ENCODE measurements at regions not wholly inside any gene's neighbourhood (a gene's known extent, or its start where the extent isn't known, plus 50 kb on each side); places are given as distances from the start of the nearest gene placed in this dataset.
A peak's percentile ranks its signal among the peaks of the same experiment; 100 is the strongest.

DNA sequence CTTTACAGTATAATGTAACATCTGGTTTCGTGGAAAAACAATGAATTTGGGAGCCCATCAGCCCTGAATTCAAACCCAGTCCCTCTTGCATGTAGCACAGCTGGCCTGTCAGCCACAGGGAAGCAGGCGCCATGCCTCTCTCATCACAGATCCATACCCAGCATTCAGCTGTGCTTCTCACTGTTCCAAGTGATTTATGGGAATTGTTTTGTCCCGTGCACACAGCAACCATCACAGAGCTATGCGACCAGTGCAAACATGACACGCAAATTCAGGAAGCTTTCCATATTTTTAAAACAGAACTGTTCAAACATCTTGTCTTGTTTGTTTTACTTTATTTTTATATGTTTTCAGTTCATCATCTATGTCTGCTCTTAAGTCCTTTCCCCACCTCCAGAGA lies 496.1 kb downstream of the EIPR1 start:
- peak in 1 of 10 donors; percentile 47 for DNase-seq
- intact Hi-C loops (cut with DNase I), result no loop called here

DNA sequence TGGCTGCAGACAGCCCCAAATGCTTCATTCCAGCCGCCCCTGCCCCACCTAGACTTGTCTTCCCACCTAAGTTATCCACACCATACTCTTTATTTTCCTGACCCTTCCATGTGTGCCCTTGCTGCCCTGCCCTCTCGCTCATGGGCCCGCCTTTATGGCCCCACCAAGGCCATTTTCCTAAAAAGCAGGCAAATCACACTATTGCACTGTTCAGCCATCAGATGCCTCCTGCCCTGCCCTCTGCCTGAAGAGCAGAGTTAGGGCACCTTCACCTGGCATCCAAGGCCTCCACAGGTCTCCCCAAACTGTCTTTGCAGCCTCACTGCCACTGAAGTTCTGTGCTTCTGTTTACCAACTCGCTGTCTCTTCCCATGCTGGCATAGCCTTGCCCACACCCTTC lies 496.7 kb downstream of the EIPR1 start:
- intact Hi-C loops (cut with DNase I), result no loop called here
- peak in 1 of 10 donors; percentile 22 for DNase-seq

DNA sequence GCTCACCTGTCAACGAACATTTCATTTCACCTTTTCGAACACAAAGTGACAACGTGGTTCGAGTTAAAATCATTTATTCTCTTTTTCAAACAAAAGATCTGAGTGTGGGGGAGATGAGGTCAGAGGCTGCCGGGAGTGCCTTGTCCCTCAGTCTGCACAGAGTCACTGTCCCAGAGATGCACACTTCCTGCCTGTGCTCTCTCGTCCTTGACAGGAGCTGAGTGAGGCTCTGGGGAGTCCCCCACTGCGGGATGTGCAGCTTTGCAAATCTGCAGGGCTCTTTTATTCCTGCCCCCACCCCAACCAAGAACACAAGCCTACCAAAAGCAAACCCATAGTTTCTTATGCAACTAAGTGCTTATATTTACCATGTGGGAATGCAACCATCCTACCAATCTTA lies 497.8 kb downstream of the EIPR1 start:
- intact Hi-C loops (cut with DNase I), result no loop called here
- peak in 1 of 10 donors; percentile 60 for DNase-seq

DNA sequence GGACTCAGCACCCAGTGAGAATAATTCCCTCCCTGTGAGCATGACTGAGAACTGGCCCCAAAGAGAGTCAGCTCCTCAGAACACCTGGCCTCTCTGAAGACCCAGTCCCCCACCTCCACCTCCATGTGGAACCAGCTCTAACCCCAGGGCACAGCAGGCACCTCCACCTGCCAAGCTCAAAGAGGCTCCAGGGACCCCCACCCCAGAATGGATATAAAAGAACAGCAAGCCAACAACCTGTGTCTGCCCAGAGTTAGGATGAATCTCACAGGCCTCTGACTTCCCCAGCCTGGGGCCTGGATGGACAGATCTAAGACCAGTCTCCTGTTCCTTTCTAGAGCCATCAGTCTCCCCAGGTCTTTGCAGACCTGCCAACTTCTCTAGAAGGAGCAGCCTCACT lies 498.5 kb downstream of the EIPR1 start:
- peak in 1 of 10 donors; percentile 37 for DNase-seq
- intact Hi-C loops (cut with DNase I), result no loop called here

DNA sequence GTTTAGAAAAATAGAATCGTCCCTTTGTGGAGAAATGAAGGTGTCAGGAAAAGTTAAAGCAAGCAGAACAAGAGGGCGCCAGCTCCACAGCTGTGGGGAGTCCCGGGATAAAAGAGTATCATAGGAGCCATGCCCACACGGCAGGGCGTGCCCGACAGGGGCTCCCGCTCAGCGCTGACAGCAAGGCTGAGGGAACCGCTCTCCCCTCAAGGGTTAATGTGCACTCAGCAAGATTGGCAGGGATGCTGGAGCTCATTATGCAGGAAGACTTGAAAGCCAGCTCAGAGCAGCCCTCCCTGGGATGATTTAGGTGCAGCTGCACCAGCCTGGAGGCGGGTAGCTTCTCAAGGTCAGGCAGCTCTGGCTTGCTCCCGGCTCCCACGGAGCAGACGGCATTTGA lies 500.2 kb downstream of the EIPR1 start:
- DNase-seq, result peak in 4 of 10 donors; percentile 21 to 81 (median 28)
- intact Hi-C loops (cut with DNase I), result no loop called here

DNA sequence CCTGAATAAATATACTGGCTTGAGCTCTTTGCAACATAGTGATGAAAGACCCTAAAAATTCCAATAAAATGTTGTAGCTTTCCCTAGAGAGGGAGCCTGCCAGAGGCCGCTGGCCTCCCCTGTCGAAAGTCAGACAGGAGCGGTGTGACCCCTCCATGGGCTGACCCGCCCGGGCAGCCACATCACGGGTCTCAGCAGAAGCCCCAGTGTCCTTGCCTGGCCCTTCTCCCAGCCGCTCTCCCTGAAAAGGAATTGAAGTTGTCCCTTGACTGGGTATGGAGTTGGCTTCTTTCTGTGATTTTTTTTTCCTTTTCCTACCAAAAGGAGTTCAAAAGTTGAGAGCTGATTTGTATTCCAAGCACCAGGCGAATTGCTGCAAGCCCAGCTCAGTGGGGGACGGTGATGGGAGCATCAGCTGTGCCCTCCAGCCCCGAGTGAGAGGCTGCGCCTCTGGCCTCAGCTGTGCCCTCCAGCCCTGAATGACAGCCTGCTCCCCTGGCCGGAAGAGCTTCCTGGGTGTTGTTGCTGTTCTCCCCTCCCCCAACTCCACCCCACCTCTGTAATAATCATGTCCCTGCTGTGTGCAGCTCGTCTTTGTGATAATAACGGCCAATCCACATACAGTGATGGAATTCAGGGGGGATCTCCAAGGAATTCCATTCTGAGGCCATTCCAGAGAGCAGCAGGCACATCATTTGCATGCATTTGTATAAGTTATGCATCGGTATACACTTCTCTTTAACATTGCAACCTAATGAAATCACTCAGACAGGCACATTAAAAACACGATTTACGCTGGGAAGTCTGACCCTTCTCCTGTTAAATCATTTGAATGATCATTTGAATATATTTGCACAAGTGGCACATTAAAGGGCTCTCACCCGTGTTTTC lies 501.0 kb downstream of the EIPR1 start:
- DNase-seq, result peak in 1 of 10 donors; percentile 69
- intact Hi-C loops (cut with DNase I), result no loop called here

DNA sequence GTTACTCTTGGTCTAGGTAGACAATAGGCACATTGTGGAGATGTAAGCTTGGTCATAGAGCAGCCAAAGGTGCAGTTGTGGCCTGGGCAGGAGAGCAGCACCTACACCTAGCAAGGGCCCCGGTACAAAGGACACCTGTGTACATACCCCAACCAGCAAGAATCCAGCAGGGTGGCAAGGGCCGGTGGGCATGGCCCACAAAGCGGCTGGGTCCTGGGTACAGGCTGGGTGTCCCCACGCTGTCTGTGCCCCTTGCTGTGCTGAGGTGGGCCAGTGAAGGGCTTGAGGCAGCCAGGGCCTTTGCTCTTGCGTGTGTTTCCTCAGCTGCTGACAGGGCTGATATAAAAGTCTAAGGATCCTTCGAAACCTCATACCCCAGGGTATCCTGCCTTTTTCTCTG lies 501.8 kb downstream of the EIPR1 start:
- DNase-seq, result peak in 1 of 10 donors; percentile 43
- intact Hi-C loops (cut with DNase I), result no loop called here

DNA sequence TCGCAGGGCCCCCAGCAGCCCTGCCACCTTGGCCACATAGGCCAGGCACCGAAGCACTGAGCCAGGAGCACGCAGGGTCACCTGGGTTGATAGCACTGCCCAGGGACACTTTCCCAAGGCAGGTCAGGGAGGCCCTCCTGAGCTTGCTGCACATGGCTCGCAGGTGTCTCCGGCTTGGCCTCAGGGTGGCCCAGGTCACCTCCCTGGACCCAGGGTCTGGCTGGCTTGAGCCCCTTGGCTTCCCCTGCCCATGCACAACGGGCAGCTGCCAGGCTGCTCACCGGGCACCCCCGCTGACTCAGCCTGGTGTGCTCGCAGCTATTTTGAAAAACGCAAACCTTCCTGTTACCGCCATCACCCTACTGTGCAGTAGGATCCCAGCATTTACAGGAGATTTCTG lies 502.3 kb downstream of the EIPR1 start:
- DNase-seq, result peak in 1 of 10 donors; percentile 65
- intact Hi-C loops (cut with DNase I), result no loop called here

DNA sequence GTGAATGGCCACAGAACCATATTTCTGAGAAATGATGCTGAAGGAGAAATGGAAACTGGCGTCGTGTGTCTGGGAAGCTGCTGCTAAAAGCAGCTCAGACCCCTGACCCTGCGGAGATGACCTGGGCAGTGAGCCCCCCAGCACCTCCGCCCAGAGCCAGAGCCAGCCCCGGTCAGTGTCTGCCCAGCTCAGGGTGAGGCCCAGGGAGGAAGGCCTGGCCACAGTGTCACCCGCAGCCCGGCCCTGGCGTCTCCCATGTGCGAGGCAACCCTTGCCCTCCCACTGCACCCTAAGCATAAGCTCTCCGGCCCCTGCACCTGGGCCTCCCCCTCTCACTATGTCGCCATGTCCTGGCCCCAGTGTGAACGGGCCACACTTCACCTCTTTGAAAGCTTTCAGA lies 502.8 kb downstream of the EIPR1 start:
- intact Hi-C loops (cut with DNase I), result no loop called here
- DNase-seq, result peak in 1 of 10 donors; percentile 69

DNA sequence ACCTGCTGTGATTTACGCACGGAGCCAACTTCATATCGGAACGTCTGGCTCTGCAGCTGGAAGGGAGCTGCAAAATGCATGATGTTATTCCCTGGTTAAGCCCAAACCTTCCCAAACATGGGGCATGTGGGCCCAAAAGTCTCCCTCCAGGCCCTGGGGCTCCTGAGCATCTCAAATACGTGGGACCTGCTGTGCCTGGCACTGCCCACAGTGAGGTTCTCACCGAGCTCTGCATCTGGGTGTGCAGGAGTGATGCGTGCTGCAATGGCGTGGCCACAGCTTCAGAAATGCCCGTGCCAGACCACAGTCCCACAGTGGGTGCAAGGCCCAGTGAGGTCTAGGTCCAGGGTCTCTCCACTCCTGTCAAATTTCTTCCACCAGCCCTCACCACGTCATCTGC lies 503.3 kb downstream of the EIPR1 start:
- intact Hi-C loops (cut with DNase I), result no loop called here
- peak in 1 of 10 donors; percentile 56 for DNase-seq

DNA sequence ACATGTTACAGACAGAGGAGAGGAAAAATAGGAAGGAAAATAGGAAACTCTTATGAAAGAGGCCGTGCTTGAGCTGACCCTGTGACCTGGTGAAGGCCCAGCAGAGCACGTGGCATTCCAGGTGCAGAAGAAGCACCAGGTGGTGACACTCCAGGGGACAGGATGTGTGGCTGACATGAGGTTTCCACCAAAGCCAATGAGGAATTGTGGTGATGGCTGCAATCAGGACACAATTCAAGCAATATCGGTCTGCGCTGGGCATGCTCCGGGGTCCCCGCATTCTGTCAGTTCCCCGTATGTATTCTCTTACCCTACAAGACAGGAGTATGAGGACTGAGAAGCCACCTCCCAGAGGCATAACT lies 504.2 kb downstream of the EIPR1 start:
- intact Hi-C loops (cut with DNase I), result no loop called here
- peak in 1 of 10 donors; percentile 50 for DNase-seq

DNA sequence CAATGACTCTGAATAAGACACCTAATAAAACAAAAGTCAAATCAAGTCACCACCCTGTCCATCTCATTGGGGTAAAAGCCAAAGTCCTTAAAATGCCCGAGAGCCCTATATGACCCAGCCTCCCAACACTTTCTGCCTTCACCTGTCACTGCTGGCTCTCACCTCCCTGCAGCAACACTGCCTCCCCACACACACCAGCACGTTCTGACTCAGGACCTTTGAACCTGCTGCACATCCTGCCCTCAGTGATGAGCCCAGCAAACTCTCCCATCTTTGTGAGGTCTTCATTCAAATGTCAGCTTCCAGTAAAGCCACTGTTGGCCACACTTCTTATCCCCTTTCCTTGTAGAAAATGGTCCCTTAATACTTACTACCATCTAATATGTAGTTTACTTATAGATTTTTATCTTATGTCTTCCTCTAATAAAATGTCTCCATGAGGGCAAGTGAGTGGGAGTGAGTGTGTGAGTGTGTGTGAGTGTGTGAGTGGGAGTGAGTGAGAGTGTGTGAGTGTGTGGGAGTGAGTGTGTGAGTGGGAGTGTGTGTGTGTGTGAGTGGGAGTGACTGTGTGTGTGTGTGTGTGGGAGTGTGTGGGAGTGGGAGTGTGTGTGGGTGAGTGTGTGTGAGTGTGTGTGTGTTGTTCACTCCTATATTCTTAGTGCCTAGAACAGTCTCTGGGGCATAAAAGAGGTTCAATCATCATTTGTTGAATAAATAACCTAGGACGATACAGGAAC lies 504.7 kb downstream of the EIPR1 start:
- DNase-seq, result no peak
- intact Hi-C loops (cut with DNase I), result no loop called here

DNA sequence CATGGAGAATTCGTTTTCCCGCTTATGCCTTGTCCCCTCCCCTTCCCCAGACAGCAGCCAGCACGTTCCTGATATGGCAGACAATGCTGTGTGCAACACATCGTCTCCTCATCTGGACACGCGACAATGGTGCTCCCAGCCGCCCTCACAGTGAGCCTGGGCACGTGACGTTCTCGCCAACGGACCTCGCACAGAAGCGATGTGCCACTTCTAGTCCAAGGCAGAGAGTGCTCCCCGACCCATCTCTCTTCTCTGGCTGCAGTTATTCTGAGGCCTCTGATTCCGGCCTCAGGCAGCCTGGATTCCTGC lies 505.4 kb downstream of the EIPR1 start:
- DNase-seq, result no peak
- intact Hi-C loops (cut with DNase I), result no loop called here

DNA sequence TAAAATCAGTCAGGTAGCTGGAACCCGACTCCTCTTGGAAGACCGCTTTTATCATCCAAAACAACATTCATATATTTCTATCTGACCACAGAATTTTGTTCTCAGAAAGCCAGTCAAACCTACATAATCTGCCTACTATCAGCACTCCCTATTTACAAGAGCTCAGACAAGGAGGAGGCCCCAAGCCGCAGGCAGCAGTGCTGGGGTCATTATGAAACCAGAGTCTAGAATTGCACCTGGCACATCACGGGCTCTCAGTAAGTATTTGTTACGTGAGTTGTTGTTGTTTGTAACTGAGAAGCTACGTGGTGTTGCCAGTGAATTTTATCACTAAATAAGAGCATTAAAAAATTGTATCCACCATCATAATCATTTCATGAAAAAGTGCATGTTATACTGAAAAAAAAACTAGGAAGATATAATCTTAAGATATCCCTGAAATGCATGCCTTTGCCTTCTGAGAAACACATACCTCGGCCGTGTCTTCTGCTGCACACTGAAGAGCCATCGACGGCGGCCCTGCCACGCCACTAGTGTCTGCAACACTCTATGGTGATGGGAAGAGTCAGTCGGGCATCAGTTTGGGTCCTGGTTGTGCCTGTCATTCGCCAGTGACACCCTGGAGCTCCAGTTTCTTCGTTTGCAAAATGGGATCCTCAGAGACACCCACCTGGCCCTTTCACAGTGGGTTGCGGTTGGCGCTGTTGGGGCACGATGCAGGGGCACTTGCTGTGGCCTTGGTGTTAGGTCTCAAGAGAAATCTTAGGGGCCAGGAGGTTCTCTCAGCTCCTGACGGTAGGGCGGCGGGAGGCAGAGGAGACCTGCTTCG lies 505.9 kb downstream of the EIPR1 start:
- intact Hi-C loops (cut with DNase I), result no loop called here
- DNase-seq, result no peak

DNA sequence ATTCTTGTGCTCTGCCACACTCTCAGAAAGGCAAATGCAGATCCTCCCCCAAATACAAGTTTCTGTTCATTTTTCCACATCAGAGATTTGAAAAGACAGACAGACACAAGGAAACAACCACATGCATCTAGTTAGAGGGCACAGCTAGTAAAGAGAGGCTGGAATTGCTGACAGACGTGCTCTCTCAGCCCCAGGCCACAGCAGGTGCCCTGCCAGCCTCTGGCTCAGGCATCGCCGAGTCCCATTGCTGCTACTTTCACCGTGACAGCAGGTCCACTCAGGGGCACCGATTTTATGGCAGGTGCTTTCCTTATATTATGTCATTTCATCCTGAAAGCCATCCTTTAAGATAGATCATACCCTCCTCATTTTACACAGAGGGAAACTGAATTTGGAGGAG lies 507.5 kb downstream of the EIPR1 start:
- DNase-seq, result no peak
- intact Hi-C loops (cut with DNase I), result no loop called here

DNA sequence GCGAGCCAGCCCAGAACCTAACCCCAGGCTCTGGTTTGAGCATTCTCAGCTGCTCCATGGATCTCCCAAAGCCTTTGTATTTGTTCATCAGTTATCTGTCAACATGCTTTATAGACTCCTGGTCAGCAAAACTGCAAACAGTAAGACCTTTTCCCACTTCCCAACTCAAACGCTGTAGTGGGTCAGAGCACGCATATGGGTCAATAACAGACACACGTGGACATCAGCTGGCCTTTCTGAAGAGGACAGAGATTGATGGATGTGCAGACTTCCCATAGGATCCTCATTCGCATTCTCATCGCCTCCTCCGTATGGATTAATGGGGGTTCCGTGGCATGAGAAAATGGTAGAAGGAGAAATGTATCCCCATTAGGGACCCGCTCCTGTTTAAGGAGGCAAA lies 508.1 kb downstream of the EIPR1 start:
- no peak for DNase-seq
- intact Hi-C loops (cut with DNase I), result no loop called here

DNA sequence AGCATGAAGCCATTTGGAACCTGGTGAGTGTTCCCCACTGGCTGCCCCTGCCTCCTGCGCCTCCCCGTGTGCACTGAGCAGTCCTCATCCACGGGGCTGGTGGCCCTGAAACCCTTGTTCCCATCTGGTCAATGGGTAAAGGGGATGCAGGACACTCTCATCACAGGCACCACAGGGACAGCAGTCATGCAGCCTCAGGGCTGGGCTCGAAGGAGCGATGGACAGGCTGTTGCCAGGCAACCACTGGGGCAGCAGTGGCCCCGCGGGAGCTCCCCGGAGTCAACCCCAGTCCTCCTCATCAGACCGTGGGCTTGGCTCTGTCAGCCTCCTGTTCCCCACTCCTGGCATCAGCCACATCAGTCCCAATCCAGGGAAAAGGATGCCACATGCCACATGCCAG lies 509.5 kb downstream of the EIPR1 start:
- peak in 1 of 10 donors; percentile 73 for DNase-seq

DNA sequence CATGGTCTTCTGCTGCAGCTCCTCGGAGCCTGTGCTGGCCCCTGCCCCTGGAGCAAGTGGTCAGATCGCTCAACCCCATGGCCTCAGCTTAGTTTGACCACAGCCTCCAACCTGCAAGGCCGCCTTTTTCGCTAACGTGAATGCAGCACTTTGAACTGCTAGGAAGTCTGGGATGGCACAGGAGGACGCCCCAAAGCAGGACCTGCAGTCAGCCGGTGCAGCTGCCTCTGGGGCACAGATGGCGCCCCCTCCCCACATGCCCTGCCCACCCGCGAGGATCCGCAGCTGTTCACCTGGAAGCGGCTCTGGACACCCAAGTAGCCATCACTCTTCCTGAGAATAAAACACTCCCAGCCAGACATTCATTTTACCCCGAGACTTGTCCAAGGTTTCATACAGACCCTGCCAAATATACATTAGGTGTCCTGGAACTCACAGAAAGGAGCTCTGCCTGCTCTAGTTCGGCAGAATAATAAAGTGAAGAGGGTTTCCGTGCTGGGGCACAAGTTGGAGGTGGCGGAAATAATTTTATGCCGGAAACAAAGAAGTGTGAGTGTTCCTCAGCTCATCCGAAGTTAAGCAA lies 510.1 kb downstream of the EIPR1 start:
- peak in 1 of 10 donors; percentile 61 for DNase-seq
- intact Hi-C loops (cut with DNase I), result no loop called here

More for the DNA sequence above, 509.5 kb downstream of the EIPR1 start:
- intact Hi-C loops (cut with DNase I), result no loop called here

DNA sequence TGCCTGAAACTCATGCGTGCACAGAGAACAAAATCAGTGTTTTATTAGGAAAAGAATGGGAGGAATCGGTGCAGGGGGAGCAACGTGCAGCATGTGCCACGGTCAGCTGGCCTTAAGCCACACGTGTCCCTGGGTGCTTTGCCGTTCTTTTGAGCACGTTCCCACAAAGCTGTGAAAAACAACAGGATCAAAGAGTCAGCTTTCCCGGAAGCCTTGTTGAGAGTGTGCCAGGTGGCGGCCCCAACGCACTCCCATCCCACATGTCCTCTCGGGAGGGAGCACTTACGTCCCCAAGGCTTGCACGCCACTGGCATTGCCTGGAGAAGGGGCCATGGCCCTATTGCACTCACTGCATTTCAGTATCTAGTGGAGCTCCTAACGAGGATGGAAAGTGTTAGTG lies 511.2 kb downstream of the EIPR1 start:
- DNase-seq, result peak in 1 of 10 donors; percentile 73
- intact Hi-C loops (cut with DNase I), result no loop called here

DNA sequence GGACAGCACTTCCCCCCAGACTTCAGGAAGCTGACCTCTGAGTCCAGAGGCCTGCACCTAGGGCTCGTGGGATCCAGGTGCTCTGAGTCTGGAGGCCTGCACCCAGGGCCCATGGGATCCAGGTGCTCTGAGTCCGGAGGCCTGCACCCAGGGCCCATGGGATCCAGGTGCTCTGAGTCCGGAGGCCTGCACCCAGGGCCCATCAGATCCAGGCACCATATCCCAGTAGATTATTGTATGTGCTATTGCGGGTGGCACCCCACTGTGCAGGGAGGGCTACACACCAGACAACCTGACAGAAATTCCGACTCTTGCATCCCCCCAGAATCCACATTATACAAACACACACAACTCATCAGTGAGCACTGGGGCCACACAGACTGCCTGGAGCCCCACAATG lies 515.2 kb downstream of the EIPR1 start:
- DNase-seq, result peak in 1 of 10 donors; percentile 67
- intact Hi-C loops (cut with DNase I), result no loop called here

All from posterior cingulate gyrus (tissue), 11 donors.